ENCODE measurements at regions not wholly inside any gene's neighbourhood (a gene's known extent, or its start where the extent isn't known, plus 50 kb on each side); places are given as distances from the start of the nearest gene placed in this dataset.

DNA sequence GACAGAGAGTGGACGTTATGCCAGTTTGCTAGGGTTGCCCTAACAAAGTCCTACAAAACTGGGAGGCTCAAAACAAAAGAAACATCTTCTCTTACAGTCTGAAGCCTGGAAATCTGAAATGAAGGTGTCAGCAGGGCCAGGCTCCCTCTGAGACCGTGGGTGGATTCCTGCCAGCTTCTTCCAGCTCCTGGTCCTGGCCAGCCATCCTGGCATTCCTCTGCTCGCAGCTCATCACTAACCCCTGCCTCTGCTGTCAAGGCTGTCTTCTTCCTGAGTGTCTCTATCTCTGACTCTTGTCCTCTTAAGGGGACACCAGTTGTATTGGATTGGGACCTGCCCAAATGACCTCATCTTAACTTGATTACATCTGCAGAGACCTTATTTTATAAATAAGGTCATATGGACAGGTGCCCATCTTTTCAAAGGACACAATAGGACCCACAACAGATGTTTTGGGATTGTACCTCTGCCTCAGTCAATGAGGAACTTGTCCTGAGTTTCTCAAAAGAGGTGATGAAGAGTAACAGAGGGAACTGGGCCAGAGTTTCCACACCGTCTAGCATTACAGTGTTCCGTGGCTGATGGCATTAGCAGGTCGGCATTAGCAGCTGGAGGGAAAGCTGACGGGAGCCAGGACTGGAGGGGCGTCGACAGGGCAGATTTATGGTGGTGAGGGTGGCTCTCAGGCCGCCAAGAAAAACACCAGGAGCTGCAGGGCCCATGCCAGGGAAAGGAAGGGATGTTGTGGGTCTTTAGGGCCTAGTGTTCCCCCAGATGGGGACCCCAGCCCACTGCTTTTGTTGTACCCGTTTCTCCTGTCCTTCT is 157.3 kb downstream of the TBXT start:
- DNase-seq (ENCODE audit: low read depth in 2 of 2): no peak

DNA sequence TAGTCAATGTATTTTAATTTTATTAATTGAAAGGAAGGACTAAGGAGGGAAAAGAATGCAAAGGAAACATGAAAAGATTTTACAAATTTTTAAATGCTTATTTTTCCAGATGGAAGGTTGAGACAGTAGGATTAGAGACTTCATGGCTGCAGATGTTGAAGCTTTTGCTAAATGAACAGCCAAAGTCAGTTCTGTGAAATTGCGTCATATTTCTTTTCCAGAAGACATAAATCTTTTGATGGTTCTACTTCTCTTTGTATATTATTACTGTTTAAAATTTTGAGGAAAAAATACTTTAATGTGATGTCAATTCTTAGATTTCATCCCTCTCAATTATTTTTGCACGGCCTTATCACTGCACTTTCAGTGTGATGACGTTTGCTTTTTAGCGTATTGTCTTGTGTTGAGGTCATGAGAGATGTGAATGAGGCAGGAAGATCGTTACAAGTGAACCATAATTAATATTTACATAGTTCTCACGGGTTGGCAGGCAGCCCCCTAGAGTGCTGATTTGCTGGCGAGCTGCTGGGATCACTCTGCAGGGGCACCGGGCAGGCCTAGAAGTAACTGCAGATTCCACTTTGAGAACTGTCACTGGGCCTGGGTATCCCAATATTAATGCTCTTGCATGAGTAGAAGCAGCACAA is 158.1 kb downstream of the TBXT start:
- DNase-seq (ENCODE audit: low read depth in 2 of 2): no peak

DNA sequence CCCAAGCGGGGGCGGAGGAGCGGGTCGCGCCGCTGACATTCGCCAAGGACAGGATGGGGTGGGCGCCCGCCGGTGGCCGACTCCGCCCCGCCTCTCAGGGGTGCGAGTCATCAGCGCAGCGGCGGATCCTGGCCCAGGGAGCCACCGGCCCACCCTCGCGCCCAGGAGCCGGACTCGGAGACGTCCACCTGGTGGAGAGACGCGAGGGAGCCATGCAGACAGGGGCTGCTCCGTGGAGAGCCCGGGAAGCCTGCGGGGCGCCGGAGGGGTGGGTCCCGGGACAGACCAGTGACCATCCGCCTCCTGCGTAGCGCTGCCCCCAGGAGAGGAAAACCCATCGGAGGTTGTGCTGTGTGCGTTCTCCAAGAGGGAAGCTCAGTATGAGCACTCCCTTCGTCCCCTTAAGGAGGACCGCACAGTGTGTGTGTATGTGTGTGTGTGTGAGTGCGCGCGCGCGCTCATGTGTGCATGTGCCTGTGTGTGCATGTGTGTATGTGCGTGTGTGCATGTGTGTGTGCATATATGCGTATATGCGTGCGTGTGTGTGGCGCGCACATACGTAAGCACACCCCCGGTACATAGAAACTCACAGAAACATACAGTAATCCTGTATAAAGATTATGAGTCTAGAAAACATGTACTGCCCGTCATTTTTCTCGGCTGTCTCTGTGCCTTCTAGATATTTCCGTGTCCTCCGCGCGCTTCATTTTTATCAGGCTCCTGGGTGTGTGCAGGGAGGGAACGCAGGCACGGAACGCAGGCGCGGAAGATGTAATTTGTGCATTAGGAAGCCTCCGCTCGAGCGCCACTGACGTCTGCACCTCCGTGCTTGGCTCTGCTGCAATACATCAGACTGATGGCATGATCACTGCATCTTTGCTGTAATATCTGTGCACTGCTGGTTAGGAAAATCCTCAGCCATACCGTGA is 158.9 kb downstream of the TBXT start:
- peak; percentile 44 to 52 for DNase-seq (ENCODE audit: low read depth in 2 of 2)

GRCh38 chr6:166007349-166008263 is 160.0 kb downstream of the TBXT start:
- DNase-seq (ENCODE audit: low read depth in 2 of 2): peak; percentile 56 to 58

- DNase-seq (ENCODE audit: low read depth in 2 of 2): no peak
Observed at GRCh38 chr6:166006900-166007301, 160.8 kb downstream of the TBXT start.

- DNase-seq (ENCODE audit: low read depth in 2 of 2): peak; percentile 83 to 84
Observed at GRCh38 chr6:166005944-166006899, 161.4 kb downstream of the TBXT start.

- no peak for DNase-seq (ENCODE audit: low read depth in 2 of 2)
Observed at GRCh38 chr6:166005401-166005943, 162.2 kb downstream of the TBXT start.

DNA sequence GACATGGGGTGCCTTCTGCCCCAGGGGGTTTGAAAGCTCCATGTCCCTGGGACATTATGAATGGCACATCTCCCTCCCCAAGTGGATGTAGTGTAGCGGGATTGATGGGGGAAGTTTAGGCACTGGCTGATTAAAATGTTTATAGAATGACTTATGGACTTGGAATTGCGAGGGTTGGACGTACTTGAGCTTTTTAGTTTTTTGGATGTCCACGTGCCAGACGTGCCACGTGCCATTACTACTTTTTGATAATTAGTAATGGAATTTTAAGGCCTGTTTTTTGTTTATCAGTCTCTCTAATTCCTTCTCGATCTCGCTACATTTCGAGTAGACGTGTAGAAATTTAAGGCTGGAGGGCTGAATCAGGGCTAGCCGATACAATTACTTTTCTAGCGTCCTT is 162.8 kb downstream of the TBXT start:
- no peak for DNase-seq (ENCODE audit: low read depth in 2 of 2)

DNA sequence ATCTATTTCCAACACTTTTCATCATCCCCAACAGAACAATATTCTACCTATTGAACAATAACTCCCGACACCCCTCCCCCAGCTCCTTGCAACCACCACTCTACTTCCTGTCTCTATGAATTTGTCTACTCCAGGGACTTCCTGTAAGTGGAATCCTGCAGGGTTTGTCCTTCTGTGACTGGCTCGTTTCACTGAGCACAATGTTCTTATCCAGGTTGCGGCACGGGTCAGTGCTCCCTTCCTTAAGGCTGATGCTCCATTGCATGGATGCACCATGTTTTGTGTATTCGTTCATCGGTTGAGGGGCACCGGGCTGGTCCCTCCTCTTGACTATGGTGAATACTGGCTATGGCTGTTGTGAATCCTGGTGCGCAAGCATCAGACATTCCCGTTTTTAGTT is 163.2 kb downstream of the TBXT start:
- no peak for DNase-seq (ENCODE audit: low read depth in 2 of 2)

DNA sequence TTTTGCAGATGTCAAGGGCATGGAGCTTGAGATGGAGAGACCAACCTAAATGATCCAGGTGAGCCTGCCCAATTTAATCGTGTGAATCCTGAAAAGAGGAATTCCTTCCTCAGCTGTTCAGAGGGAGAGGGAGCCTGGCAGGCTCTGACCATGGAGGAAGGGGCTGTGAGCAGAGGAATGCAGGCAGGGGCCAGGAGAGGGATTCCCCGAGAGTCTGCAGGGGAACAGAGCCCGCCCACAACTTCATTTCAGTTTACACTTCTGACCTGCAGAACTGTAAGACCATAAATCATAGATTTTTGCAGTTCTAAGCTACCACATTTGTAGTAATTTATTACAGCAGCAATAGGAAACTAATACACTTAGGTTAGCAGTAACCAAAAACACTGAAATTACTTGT is 164.1 kb downstream of the TBXT start:
- DNase-seq (ENCODE audit: low read depth in 2 of 2): no peak

DNA sequence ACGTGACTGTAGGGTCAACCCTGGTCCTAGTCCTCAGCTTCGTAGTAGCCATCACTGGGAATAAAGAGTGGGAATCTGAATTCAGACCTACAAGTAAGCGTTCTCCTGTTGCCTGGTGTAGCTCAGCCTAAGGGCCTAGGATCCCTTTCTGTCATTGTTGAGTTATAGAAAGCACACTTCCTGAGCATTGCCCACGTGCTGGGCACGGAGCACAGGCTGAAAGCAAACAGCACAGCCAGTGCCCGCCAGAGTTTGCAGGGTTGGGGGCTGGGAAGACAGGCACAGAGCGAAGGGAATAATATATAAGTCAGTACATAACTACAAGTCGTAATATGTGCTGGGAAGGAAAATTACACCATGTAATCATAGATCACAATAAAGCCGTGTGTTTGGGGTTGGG is 166.3 kb downstream of the TBXT start:
- DNase-seq (ENCODE audit: low read depth in 2 of 2): no peak

DNA sequence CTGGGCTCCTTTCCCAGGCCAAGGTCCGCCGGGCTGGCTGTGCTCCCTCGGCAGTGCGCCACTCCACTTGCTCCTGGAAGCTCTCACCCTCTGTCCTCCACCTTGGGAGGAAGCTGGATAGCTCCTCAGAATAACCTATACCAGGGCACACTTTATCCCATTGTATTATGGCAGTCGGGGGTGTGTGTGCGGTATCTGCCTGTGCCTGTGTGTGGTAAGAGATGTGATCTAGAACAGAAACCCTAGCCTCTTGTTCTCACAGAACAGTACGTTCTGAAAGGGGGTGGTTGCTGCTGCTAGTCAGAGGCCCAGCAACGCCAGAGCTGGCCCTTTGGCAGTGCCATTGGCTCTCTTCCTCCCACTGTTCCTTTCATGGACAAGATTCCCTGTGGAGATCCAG is 168.4 kb downstream of the TBXT start:
- DNase-seq (ENCODE audit: low read depth in 2 of 2): no peak

DNA sequence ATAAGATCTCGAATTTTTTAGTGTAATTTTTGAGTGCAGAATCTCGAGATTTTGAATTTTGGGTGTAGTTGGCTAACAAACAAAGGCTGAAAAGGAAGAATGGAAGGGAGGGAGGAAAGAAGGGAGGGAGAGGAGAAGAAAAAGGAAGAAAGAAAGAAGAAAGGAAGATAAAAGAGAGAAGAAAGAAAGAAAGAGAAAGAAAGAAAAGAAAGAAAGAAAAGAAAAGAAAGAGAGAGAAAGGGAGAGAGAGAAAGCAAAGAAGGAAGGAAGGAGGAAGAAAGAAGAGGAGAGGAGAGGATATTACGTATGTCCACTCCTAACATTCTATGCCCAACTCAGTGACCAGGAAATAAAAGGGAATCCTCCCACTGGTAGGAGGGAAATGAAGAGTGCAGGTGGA is 169.6 kb downstream of the TBXT start:
- DNase-seq (ENCODE audit: low read depth in 2 of 2): no peak

DNA sequence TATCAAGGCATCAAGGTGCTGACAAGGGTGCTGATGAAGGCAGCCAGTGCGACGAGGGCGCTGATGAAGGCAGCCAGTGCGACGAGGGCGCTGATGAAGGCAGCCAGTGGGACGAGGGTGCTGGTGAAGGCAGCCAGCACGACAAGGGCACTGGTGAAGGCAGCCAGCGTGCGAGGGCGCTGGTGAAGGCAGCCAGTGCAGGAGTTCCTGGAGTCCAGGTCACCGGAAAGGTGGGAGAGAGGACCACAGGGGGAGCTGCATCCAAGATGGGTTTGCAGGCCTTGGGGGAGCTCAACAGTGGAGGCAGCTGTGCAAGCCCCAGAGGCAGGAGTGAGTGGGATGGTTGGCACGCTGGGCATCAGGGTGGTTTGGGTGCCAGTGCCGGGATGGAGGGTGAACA is 176.3 kb downstream of the TBXT start:
- no peak for DNase-seq (ENCODE audit: low read depth in 2 of 2)

GRCh38 chr6:165990216-165990615 is 177.4 kb downstream of the TBXT start:
- no peak for DNase-seq (ENCODE audit: low read depth in 2 of 2)

DNA sequence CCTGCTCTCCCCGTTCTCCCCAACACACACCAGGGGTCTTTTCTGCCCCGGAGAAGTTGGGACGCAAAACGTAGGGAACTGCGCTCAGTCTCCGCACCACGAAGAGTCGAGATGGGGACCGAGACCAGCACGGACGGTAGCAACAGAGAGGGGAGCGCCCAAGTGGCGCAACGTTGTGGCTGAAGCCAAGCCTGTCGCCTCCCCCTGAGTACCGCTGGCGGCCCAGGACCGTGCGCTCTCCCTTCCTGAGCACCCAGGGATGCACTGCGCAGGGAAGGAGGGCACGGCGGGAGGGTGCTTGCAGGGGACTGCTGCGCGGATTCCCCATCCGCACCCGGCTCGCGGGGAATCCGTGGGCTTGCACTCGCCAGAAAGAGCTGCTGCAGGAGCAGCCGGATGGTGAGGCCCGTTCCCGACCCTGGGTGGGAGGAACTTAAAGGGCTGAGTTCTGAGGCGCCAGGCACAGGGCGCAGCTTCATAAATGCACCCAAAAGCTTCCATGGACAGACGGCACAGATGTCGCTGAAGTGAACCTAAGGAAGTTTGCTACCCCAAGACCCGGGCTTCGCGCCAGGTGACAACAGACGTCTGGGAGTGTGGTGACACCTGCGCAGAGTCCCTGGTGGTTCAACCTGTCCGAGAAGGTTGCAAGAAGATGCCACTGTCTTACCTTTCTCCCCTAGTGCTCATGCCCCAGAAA is 178.7 kb downstream of the TBXT start:
- no peak for DNase-seq (ENCODE audit: low read depth in 2 of 2)

- DNase-seq (ENCODE audit: low read depth in 2 of 2): no peak
Observed at GRCh38 chr6:165988302-165988756, 179.3 kb downstream of the TBXT start.

GRCh38 chr6:165987483-165988301 is 180.0 kb downstream of the TBXT start:
- DNase-seq (ENCODE audit: low read depth in 2 of 2): peak in 1 of 2 experiments; percentile 51
